Muscle of leg (tissue), 3 donors: ENCODE measurements at regions not wholly inside any gene's neighbourhood (a gene's known extent, or its start where the extent isn't known, plus 50 kb on each side); places are given as distances from the start of the nearest gene placed in this dataset.

Experiments
- DNase-seq: peaks from one replicate; pipeline ENCODE4 v3.0.0; 2013
- H3K27ac ChIP-seq: one replicate; pipeline ENCODE4 v1.5.1; 2013; ENCODE audit warnings: mild to moderate bottlenecking, low read length, control low read depth
- H3K27me3 ChIP-seq: one replicate; pipeline ENCODE4 v1.6.1; 2013; ENCODE audit warnings: low read length; ENCODE audit not compliant: control insufficient read depth, insufficient read depth
- H3K36me3 ChIP-seq: one replicate; pipeline ENCODE4 v1.6.1; 2013; ENCODE audit warnings: low read length; ENCODE audit not compliant: control insufficient read depth, insufficient read depth
- H3K4me1 ChIP-seq: one replicate; pipeline ENCODE4 v1.6.1; 2013; ENCODE audit warnings: low read length; ENCODE audit not compliant: control insufficient read depth, insufficient read depth
- H3K4me3 ChIP-seq: one replicate; pipeline ENCODE4 v1.5.1; 2013; ENCODE audit warnings: low read length, control low read depth
- H3K9me3 ChIP-seq: replicated peaks from 2 replicates; pipeline ENCODE4 v1.6.1; 2013; ENCODE audit warnings: low read depth, low read length; ENCODE audit not compliant: control insufficient read depth
- WGBS: methylation state at CpG from one replicate; pipeline ENCODE4 v1.1.5; 2013; ENCODE audit warnings: missing lambda C conversion rate; ENCODE audit not compliant: insufficient coverage; 5-methylcytosine and 5-hydroxymethylcytosine counted together

GRCh38 chr6:150535151-150535804 lies 64.4 kb upstream of the PLEKHG1 start:
- Histone ChIP-seq H3K36me3 (no peaks in the 10 kb centered on the region), H3K9me3 (peaks cover 3% of the 10 kb centered on the region), H3K4me3 (no peak overlapping the region), H3K27ac (peak overlapping the region; percentile 84), H3K4me1 (peaks cover 13% of the 10 kb centered on the region), H3K27me3 (no peaks in the 10 kb centered on the region)
- 17% methylated on average over 1 of the region's 4 CpGs for WGBS
- DNase-seq = no peak

- WGBS = no CpG with 5 or more reads among the region's 1 CpG
- Histone ChIP-seq H3K27ac (no peak overlapping the region), H3K27me3 (no peaks in the 10 kb centered on the region), H3K4me3 (no peak overlapping the region), H3K36me3 (no peaks in the 10 kb centered on the region), H3K4me1 (peaks cover 13% of the 10 kb centered on the region), H3K9me3 (peaks cover 3% of the 10 kb centered on the region)
- no peak for DNase-seq
These were observed 63.9 kb upstream of the PLEKHG1 start for GRCh38 chr6:150535818-150536220.

- WGBS = 32% methylated on average over 2 of the region's 4 CpGs
- Histone ChIP-seq H3K27me3 (no peaks in the 10 kb centered on the region), H3K4me3 (no peak overlapping the region), H3K27ac (peak overlapping the region; percentile 80), H3K36me3 (no peaks in the 10 kb centered on the region), H3K9me3 (peaks cover 3% of the 10 kb centered on the region), H3K4me1 (peaks cover 13% of the 10 kb centered on the region)
- DNase-seq = peak; percentile 91
These were observed 62.9 kb upstream of the PLEKHG1 start for GRCh38 chr6:150536835-150537234.

GRCh38 chr6:150537491-150537890 lies 62.2 kb upstream of the PLEKHG1 start:
- Histone ChIP-seq H3K4me3 (no peak overlapping the region), H3K9me3 (peaks cover 3% of the 10 kb centered on the region), H3K4me1 (peaks cover 13% of the 10 kb centered on the region), H3K27ac (peak overlapping the region; percentile 80), H3K27me3 (no peaks in the 10 kb centered on the region), H3K36me3 (no peaks in the 10 kb centered on the region)
- DNase-seq = no peak
- WGBS = 77% methylated on average over 2 of the region's 4 CpGs

GRCh38 chr6:150537893-150538292 lies 61.8 kb upstream of the PLEKHG1 start:
- Histone ChIP-seq H3K4me3 (no peak overlapping the region), H3K4me1 (peaks cover 15% of the 10 kb centered on the region), H3K27me3 (no peaks in the 10 kb centered on the region), H3K36me3 (no peaks in the 10 kb centered on the region), H3K27ac (peak overlapping the region; percentile 80), H3K9me3 (peaks cover 3% of the 10 kb centered on the region)
- WGBS = 0% methylated on average over 1 of the region's 1 CpG
- peak; percentile 98 for DNase-seq

- no peak for DNase-seq
- Histone ChIP-seq H3K4me1 (peaks cover 15% of the 10 kb centered on the region), H3K9me3 (peaks cover 3% of the 10 kb centered on the region), H3K36me3 (no peaks in the 10 kb centered on the region), H3K4me3 (no peak overlapping the region), H3K27ac (no peak overlapping the region), H3K27me3 (no peaks in the 10 kb centered on the region)
- WGBS = 100% methylated on average over 2 of the region's 2 CpGs
These were observed 60.6 kb upstream of the PLEKHG1 start for GRCh38 chr6:150539111-150539510.

GRCh38 chr6:150539568-150539967 lies 60.1 kb upstream of the PLEKHG1 start:
- H3K4me1 ChIP-seq = peaks cover 14% of the 10 kb centered on the region
- H3K9me3 ChIP-seq = peaks cover 3% of the 10 kb centered on the region
- 94% methylated on average over 2 of the region's 2 CpGs for WGBS
- H3K4me3 ChIP-seq = no peak overlapping the region
- H3K36me3 ChIP-seq = no peaks in the 10 kb centered on the region
- H3K27ac ChIP-seq = no peak overlapping the region
- DNase-seq = no peak
- no peaks in the 10 kb centered on the region for H3K27me3 ChIP-seq

GRCh38 chr6:150541576-150541975 lies 58.1 kb upstream of the PLEKHG1 start:
- peak; percentile 43 for DNase-seq
- peaks cover 14% of the 10 kb centered on the region for H3K4me1 ChIP-seq
- H3K36me3 ChIP-seq = no peaks in the 10 kb centered on the region
- H3K27me3 ChIP-seq = no peaks in the 10 kb centered on the region
- no peak overlapping the region for H3K27ac ChIP-seq
- WGBS = no CpG with 5 or more reads among the region's 2 CpGs
- H3K4me3 ChIP-seq = no peak overlapping the region
- H3K9me3 ChIP-seq = peaks cover 3% of the 10 kb centered on the region

GRCh38 chr6:150543178-150543577 lies 56.5 kb upstream of the PLEKHG1 start:
- Histone ChIP-seq H3K27me3 (no peaks in the 10 kb centered on the region), H3K36me3 (no peaks in the 10 kb centered on the region), H3K4me3 (no peak overlapping the region), H3K4me1 (peaks cover 18% of the 10 kb centered on the region), H3K9me3 (peaks cover 3% of the 10 kb centered on the region), H3K27ac (no peak overlapping the region)
- no peak for DNase-seq

GRCh38 chr6:150544793-150545192 lies 54.9 kb upstream of the PLEKHG1 start:
- Histone ChIP-seq H3K27ac (no peak overlapping the region), H3K9me3 (no peaks in the 10 kb centered on the region), H3K27me3 (no peaks in the 10 kb centered on the region), H3K4me1 (peaks cover 18% of the 10 kb centered on the region), H3K4me3 (no peak overlapping the region), H3K36me3 (no peaks in the 10 kb centered on the region)
- no CpG with 5 or more reads among the region's 2 CpGs for WGBS
- no peak for DNase-seq

GRCh38 chr6:150546457-150546856 lies 53.2 kb upstream of the PLEKHG1 start:
- Histone ChIP-seq H3K27me3 (no peaks in the 10 kb centered on the region), H3K9me3 (no peaks in the 10 kb centered on the region), H3K4me1 (peaks cover 18% of the 10 kb centered on the region), H3K4me3 (no peak overlapping the region), H3K27ac (no peak overlapping the region), H3K36me3 (no peaks in the 10 kb centered on the region)
- WGBS = 49% methylated on average over 3 of the region's 7 CpGs
- DNase-seq = no peak
